WTC11 (cell line): ENCODE measurements at regions not wholly inside any gene's neighbourhood (a gene's known extent, or its start where the extent isn't known, plus 50 kb on each side); places are given as distances from the start of the nearest gene placed in this dataset.

Experiments used
- ATAC-seq: fragments of 200-7000 bp; cut with Tn5 transposase; 2 replicates; pipeline ENCODE4 v1.10.0; 2021; ENCODE audit warnings: mild to moderate bottlenecking, moderate library complexity
- CTCF ChIA-PET: fragments of 300-600 bp; sonication (Branson Sonifier 250); formaldehyde crosslinking; loops from one replicate; lab custom pipeline; 2021; ENCODE audit warnings: antibody characterized with exemption; lab: Charles Lee
- POLR2A ChIA-PET: fragments of 350-600 bp; sonication (Branson Sonifier 250); formaldehyde crosslinking; loops from one replicate; lab custom pipeline; 2021; ENCODE audit warnings: antibody characterized with exemption; lab: Charles Lee
- DNase-seq: peaks from one replicate; pipeline ENCODE4 v3.0.0; 2021; ENCODE audit warnings: low spot score
- H3K27ac Mint-ChIP-seq: 2 replicates; pipeline ENCODE4 v1.8.0; 2021; ENCODE audit warnings: mixed read lengths
- H3K27me3 Mint-ChIP-seq: 2 replicates; pipeline ENCODE4 v1.8.0; 2021; ENCODE audit warnings: low read depth, mild to moderate bottlenecking, moderate library complexity, mixed read lengths
- H3K36me3 Mint-ChIP-seq: 2 replicates; pipeline ENCODE4 v1.8.0; 2021; ENCODE audit warnings: mixed read lengths
- H3K4me1 Mint-ChIP-seq: 2 replicates; pipeline ENCODE4 v1.8.0; 2022; ENCODE audit warnings: mixed read lengths
- H3K4me3 Mint-ChIP-seq: 2 replicates; pipeline ENCODE4 v1.8.0; 2021; ENCODE audit warnings: mild to moderate bottlenecking, moderate library complexity, mixed read lengths
- H3K9me3 Mint-ChIP-seq: 2 replicates; pipeline ENCODE4 v1.8.0; 2021; ENCODE audit warnings: mixed read lengths
- AR ChIP-seq: fragments of 250-450 bp; sonication (Bioruptor Pico); IDR thresholded peaks from 2 replicates; pipeline ENCODE4 v1.9.0; 2021; ENCODE audit warnings: mild to moderate bottlenecking
- E2F5 ChIP-seq: sonication (generic); formaldehyde crosslinking; IDR thresholded peaks from 2 replicates; pipeline ENCODE4 v1.8.1; 2022; ENCODE audit warnings: mild to moderate bottlenecking, moderate library complexity, missing genetic modification reagents
- ETV6 ChIP-seq: sonication (generic); formaldehyde crosslinking; IDR thresholded peaks from 2 replicates; pipeline ENCODE4 v1.8.1; 2022; ENCODE audit warnings: mild to moderate bottlenecking, missing genetic modification reagents
- FOXP1 ChIP-seq: sonication (generic); formaldehyde crosslinking; IDR thresholded peaks from 2 replicates; pipeline ENCODE4 v1.8.0; 2022; ENCODE audit warnings: missing genetic modification reagents, mild to moderate bottlenecking, moderate library complexity, borderline replicate concordance
- NFE2L1 ChIP-seq: sonication (generic); formaldehyde crosslinking; IDR thresholded peaks from 2 replicates; pipeline ENCODE4 v1.8.1; 2023; ENCODE audit warnings: missing genetic modification reagents
- NR2C2 ChIP-seq: sonication (generic); formaldehyde crosslinking; IDR thresholded peaks from 2 replicates; pipeline ENCODE4 v1.8.0; 2022; ENCODE audit warnings: mild to moderate bottlenecking, missing genetic modification reagents
- RELA ChIP-seq: sonication (generic); formaldehyde crosslinking; IDR thresholded peaks from 2 replicates; pipeline ENCODE4 v1.8.1; 2022; ENCODE audit warnings: missing genetic modification reagents, mild to moderate bottlenecking, borderline replicate concordance
- RORB ChIP-seq: fragments of 250-450 bp; sonication (Bioruptor Pico); IDR thresholded peaks from 2 replicates; pipeline ENCODE4 v1.9.0; 2021; ENCODE audit warnings: mild to moderate bottlenecking
- SMAD4 ChIP-seq: sonication (generic); formaldehyde crosslinking; IDR thresholded peaks from 2 replicates; pipeline ENCODE4 v1.8.0; 2022; ENCODE audit warnings: mild to moderate bottlenecking, missing genetic modification reagents
- TEAD4 ChIP-seq: sonication (generic); formaldehyde crosslinking; IDR thresholded peaks from 2 replicates; pipeline ENCODE4 v1.8.0; 2022; ENCODE audit warnings: mild to moderate bottlenecking, missing genetic modification reagents
- ZNF121 ChIP-seq: sonication (generic); formaldehyde crosslinking; IDR thresholded peaks from 2 replicates; pipeline ENCODE4 v1.8.0; 2023; ENCODE audit warnings: missing genetic modification reagents
- ZNF512 ChIP-seq: sonication (generic); formaldehyde crosslinking; IDR thresholded peaks from 2 replicates; pipeline ENCODE4 v1.8.1; 2022; ENCODE audit warnings: missing genetic modification reagents, borderline replicate concordance
- TF ChIP-seq, protein P1 (sequence below): fragments of 200-600 bp; IDR thresholded peaks from 2 replicates; pipeline ENCODE4 v1.8.0; 2022; ENCODE audit warnings: antibody characterized with exemption

GRCh38 chr6:26172608-26172968 is 85.4 kb downstream of the HFE start (continued):
- TF ChIP-seq ZNF512 (no peak), SMAD4 (no peak), NFE2L1 (no peak), RELA (no peak), AR (CRISPR knock-in tag) (no peak)

DNA sequence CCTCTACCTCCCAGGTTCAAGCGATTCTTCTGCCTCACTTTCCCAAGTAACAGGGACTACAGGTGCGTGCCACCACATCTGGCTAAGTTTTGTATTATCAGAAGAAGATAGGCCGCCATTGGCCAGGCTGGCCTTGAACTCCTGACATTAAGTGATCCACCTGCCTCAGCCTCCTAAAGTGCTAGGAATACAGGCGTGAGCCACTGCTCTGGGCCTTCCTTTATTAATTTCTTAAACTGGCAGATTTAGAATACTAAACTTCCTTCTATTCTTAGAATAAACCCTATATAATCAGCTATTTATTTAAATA is 86.6 kb downstream of the HFE start:
- H3K9me3 Mint-ChIP-seq: no peaks in the 10 kb centered on the region
- DNase-seq: no peak
- H3K4me1 Mint-ChIP-seq: peaks cover 29% of the 10 kb centered on the region
- no peaks in the 10 kb centered on the region; the same call in 1 of the 2 replicates for H3K27me3 Mint-ChIP-seq
- ChIA-PET CTCF (interaction anchor here (1.9 kb wide), 1 partner anchor 10 kb away, joined by 7 read pairs; a partner anchor contains a TSS), POLR2A (interaction anchor here (0.6 to 3.3 kb wide), 8 partner anchors 10 to 51 kb away, joined by 3 to 49 read pairs (median 18); a partner anchor contains a TSS)
- no peak for ATAC-seq
- no peak overlapping the region for H3K27ac Mint-ChIP-seq
- H3K36me3 Mint-ChIP-seq: no peaks in the 10 kb centered on the region
- TF ChIP-seq E2F5 (CRISPR knock-in tag) (no peak), TEAD4 (CRISPR knock-in tag) (no peak), FOXP1 (CRISPR knock-in tag) (no peak), NR2C2 (CRISPR knock-in tag) (no peak), RORB (CRISPR knock-in tag) (no peak), ZNF121 (CRISPR knock-in tag) (no peak)
- peak overlapping the region; percentile 41 for H3K4me3 Mint-ChIP-seq

- CTCF ChIA-PET: interaction anchor here (1.0 to 1.2 kb wide), 8 partner anchors 13 to 420 kb away, joined by 3 to 10 read pairs (median 4); a partner anchor contains a TSS
- POLR2A ChIA-PET: interaction anchor here (0.9 to 3.3 kb wide), 10 partner anchors 9 to 96 kb away, joined by 3 to 34 read pairs (median 6); a partner anchor contains a TSS
- H3K4me3 Mint-ChIP-seq: no peak overlapping the region
These were observed 87.8 kb downstream of the HFE start for GRCh38 chr6:26175033-26175427.

DNA sequence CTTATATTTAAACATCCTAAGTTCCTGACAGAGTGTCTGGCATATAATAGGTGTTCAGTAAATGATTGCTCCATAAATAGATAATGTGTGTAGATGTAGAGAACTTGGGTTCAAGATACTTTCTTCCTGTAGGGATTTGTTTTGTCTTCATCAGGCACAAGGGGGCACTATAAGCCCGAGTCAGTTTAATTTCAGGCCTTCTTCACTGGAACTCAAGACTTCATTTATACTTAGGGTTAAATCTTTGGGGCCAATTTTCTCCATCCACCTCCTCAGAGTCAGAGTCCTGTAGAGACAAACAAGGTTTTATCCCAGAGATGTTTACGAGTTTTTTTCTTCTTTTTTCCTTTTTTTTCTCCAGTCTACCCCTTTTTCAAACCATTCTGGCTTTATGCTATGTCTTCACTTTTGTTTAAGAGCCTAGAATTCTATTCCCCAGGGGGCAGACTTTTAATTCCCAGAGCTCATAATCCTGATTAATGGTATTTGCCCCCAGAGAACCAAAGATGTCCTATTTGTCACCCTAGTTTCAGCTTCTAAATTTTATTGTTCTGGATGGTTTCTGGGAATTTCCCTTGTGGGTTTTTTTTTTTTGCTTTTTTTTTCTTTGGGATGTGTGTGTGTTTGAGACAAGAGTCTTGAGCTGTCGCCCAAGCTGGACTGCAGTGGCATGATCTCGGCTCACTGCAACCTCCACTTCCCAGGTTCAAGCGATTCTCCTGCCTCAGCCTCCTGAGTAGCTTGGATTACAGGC is 88.4 kb downstream of the HFE start:
- Mint-ChIP-seq H3K36me3 (no peaks in the 10 kb centered on the region), H3K9me3 (no peaks in the 10 kb centered on the region), H3K27me3 (no peaks in the 10 kb centered on the region; the same call in 1 of the 2 replicates), H3K4me3 (peak overlapping the region; percentile 25; the same call in 1 of the 2 replicates), H3K4me1 (peaks cover 28% of the 10 kb centered on the region), H3K27ac (0 out of 2 replicates have a peak overlapping the region, but pooled peaks have one; percentile 45)
- ChIA-PET POLR2A (interaction anchor here (0.7 to 2.5 kb wide), 13 partner anchors 9 to 1718 kb away, joined by 3 to 18 read pairs (median 5); a partner anchor contains a TSS), CTCF (interaction anchor here (0.6 to 1.2 kb wide), 14 partner anchors 12 to 420 kb away, joined by 3 to 10 read pairs (median 4); a partner anchor contains a TSS)
- TF ChIP-seq ETV6: no peak
- TF ChIP-seq, protein P1, sequence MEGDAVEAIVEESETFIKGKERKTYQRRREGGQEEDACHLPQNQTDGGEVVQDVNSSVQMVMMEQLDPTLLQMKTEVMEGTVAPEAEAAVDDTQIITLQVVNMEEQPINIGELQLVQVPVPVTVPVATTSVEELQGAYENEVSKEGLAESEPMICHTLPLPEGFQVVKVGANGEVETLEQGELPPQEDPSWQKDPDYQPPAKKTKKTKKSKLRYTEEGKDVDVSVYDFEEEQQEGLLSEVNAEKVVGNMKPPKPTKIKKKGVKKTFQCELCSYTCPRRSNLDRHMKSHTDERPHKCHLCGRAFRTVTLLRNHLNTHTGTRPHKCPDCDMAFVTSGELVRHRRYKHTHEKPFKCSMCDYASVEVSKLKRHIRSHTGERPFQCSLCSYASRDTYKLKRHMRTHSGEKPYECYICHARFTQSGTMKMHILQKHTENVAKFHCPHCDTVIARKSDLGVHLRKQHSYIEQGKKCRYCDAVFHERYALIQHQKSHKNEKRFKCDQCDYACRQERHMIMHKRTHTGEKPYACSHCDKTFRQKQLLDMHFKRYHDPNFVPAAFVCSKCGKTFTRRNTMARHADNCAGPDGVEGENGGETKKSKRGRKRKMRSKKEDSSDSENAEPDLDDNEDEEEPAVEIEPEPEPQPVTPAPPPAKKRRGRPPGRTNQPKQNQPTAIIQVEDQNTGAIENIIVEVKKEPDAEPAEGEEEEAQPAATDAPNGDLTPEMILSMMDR: peak; percentile 28; the same call in 1 of the 2 replicates
- ATAC-seq (peak; percentile 7; the same call in 1 of the 2 replicates), DNase-seq (peak; percentile 46)

More at GRCh38 chr6:26175033-26175427, 87.8 kb downstream of the HFE start:
- H3K36me3 Mint-ChIP-seq: no peaks in the 10 kb centered on the region
- H3K27me3 Mint-ChIP-seq: no peaks in the 10 kb centered on the region; the same call in 1 of the 2 replicates
- no peak for ATAC-seq
- no peak for TF ChIP-seq RORB (CRISPR knock-in tag)
- H3K4me1 Mint-ChIP-seq: peaks cover 29% of the 10 kb centered on the region
- H3K27ac Mint-ChIP-seq: no peak overlapping the region
- DNase-seq: no peak
- no peaks in the 10 kb centered on the region for H3K9me3 Mint-ChIP-seq
